DOHH2 (cell line): ENCODE measurements at regions not wholly inside any gene's neighbourhood (a gene's known extent, or its start where the extent isn't known, plus 50 kb on each side); places are given as distances from the start of the nearest gene placed in this dataset.

Experiments
- EZH2phosphoT487 ChIP-seq: fragments of 200-600 bp; sonication (generic); IDR thresholded peaks from 2 replicates; pipeline ENCODE4 v1.6.1; 2017; ENCODE audit warnings: borderline replicate concordance, mild to moderate bottlenecking, antibody characterized with exemption, low read length, moderate library complexity, mixed read lengths
- TF ChIP-seq, protein P1 (sequence below): fragments of 200-600 bp; sonication (generic); IDR thresholded peaks from one replicate; pipeline ENCODE4 v1.5.1; 2014; ENCODE audit warnings: antibody characterized with exemption, mild to moderate bottlenecking, low read depth, low read length; ENCODE audit not compliant: poor library complexity, severe bottlenecking

DNA sequence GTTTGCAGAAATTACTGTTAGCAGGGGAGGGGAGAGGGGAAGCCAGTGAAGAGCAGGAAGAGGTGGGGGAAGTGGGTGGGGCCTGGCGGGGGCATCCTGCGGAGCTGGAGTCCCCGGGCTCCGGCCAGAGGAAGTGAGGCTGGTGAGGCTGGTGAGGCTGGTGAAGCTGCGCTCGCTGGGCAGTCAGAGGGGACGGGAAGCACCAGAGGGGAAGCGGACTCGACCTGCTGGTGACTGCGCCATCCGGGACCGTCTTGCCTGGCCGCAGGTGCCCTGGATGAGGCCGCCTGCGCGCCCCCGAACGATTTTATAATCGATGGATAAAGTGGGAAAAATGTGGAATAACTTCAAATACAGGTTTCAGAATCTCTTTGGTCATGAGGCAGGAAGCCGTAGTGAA is 635.3 kb upstream of the MARCKS start:
- TF ChIP-seq, protein P1, sequence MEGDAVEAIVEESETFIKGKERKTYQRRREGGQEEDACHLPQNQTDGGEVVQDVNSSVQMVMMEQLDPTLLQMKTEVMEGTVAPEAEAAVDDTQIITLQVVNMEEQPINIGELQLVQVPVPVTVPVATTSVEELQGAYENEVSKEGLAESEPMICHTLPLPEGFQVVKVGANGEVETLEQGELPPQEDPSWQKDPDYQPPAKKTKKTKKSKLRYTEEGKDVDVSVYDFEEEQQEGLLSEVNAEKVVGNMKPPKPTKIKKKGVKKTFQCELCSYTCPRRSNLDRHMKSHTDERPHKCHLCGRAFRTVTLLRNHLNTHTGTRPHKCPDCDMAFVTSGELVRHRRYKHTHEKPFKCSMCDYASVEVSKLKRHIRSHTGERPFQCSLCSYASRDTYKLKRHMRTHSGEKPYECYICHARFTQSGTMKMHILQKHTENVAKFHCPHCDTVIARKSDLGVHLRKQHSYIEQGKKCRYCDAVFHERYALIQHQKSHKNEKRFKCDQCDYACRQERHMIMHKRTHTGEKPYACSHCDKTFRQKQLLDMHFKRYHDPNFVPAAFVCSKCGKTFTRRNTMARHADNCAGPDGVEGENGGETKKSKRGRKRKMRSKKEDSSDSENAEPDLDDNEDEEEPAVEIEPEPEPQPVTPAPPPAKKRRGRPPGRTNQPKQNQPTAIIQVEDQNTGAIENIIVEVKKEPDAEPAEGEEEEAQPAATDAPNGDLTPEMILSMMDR, result no peak
- no peak for TF ChIP-seq EZH2phosphoT487
